Cardiac muscle cell (in vitro differentiated cells and primary cell): ENCODE measurements at regions not wholly inside any gene's neighbourhood (a gene's known extent, or its start where the extent isn't known, plus 50 kb on each side); places are given as distances from the start of the nearest gene placed in this dataset.

Experiments used
- DNase-seq, 2 donors: peaks; one replicate each; pipeline versions ENCODE4 v3.0.0 to v3.0.0-alpha.2; 2010 to 2017; ENCODE audit warnings: low read depth in 1 of 2, low spot score in 1 of 2
- H3K27ac ChIP-seq: fragments of 200-600 bp; sonication (generic); 2 replicates; pipeline ENCODE4 v1.5.1; 2016
- H3K27me3 ChIP-seq: fragments of 200-600 bp; sonication (generic); 2 replicates; pipeline ENCODE4 v1.6.0; 2016; ENCODE audit warnings: control low read depth
- H3K36me3 ChIP-seq: fragments of 200-600 bp; sonication (generic); 2 replicates; pipeline ENCODE4 v1.5.1; 2016; ENCODE audit warnings: control low read depth
- H3K4me1 ChIP-seq: fragments of 200-600 bp; sonication (generic); 2 replicates; pipeline ENCODE4 v1.8.1; 2017; ENCODE audit warnings: low read depth, mild to moderate bottlenecking, mixed run types
- H3K4me3 ChIP-seq: fragments of 200-600 bp; sonication (generic); 2 replicates; pipeline ENCODE4 v1.5.1; 2016; ENCODE audit warnings: mild to moderate bottlenecking
- H3K9me3 ChIP-seq: fragments of 200-600 bp; sonication (generic); 2 replicates; pipeline ENCODE4 v1.5.1; 2017; ENCODE audit warnings: low read depth, mild to moderate bottlenecking, control low read depth
- TF ChIP-seq, protein P1 (sequence below): IDR thresholded peaks from 2 replicates; pipeline ENCODE4 v1.5.1; 2012; ENCODE audit warnings: low read depth, mild to moderate bottlenecking, low read length

DNA sequence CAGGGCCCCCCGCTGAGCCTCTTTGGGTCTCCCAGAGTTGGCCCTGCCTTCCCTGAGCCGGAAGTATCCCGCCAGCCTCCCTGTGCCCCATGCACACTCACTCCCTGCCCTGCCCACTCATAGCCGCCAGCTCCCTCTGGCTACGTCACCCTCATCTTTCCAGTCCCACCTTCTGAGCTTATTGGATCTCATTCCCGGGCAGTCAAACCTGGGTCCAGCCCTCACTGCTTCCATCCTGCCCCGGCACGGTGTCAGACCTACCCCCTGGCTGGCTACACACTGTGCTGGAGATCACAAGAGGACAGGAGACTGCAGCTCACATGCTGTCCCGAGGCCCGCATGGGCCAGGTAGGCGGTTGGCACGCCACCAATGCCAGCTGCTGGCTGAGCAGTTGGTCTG, 147.2 kb downstream of the ASB1 start:
- no peaks in the 10 kb centered on the region for H3K4me1 ChIP-seq
- no peaks in the 10 kb centered on the region for H3K36me3 ChIP-seq
- TF ChIP-seq, protein P1, sequence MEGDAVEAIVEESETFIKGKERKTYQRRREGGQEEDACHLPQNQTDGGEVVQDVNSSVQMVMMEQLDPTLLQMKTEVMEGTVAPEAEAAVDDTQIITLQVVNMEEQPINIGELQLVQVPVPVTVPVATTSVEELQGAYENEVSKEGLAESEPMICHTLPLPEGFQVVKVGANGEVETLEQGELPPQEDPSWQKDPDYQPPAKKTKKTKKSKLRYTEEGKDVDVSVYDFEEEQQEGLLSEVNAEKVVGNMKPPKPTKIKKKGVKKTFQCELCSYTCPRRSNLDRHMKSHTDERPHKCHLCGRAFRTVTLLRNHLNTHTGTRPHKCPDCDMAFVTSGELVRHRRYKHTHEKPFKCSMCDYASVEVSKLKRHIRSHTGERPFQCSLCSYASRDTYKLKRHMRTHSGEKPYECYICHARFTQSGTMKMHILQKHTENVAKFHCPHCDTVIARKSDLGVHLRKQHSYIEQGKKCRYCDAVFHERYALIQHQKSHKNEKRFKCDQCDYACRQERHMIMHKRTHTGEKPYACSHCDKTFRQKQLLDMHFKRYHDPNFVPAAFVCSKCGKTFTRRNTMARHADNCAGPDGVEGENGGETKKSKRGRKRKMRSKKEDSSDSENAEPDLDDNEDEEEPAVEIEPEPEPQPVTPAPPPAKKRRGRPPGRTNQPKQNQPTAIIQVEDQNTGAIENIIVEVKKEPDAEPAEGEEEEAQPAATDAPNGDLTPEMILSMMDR = no peak
- H3K9me3 ChIP-seq = no peaks in the 10 kb centered on the region
- no peak for DNase-seq
- H3K4me3 ChIP-seq = no peak overlapping the region
- no peaks in the 10 kb centered on the region for H3K27me3 ChIP-seq
- no peak overlapping the region for H3K27ac ChIP-seq

DNA sequence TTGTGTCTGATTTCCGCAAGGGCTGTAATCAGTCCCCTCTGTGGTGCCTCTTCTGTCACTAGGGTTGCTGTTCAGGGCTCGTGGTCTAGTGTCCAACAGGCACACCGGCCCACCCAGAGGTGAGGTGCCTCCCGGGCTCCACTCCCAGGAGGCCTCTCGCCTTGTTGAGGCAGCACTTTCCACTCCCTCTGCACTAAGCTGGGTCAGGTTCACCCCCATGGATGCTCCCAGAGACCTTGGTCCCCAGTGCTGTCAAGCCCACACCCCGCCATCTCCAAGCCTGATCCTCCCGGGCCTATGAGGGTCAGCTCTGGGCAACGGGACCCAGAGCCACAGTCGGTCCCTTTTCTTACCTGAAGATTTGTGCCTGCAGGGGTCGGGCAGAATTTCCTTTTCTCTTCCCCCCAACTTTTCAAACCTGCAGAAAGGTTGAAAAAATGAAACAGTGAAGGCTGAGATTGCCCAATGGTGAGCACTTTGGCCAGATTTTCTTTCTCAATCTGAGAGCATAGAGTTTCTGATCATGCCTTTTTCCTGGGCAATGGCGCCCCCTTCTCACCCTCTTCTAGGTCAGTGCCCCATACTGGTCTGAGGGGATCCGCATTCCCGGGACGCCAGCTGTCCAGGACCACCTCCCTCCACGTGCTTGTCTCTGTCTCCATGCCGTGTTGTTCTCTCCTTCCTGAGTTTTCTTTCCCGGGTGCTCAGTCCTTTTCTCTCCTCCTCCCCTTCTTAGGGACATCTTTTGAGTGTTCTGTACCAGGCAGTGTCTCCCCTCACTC, 148.0 kb downstream of the ASB1 start:
- no peaks in the 10 kb centered on the region for H3K36me3 ChIP-seq
- H3K27me3 ChIP-seq = no peaks in the 10 kb centered on the region
- H3K27ac ChIP-seq = no peak overlapping the region
- DNase-seq = no peak
- TF ChIP-seq, protein P1 = no peak
- no peaks in the 10 kb centered on the region for H3K4me1 ChIP-seq
- no peaks in the 10 kb centered on the region for H3K9me3 ChIP-seq
- no peak overlapping the region for H3K4me3 ChIP-seq

DNA sequence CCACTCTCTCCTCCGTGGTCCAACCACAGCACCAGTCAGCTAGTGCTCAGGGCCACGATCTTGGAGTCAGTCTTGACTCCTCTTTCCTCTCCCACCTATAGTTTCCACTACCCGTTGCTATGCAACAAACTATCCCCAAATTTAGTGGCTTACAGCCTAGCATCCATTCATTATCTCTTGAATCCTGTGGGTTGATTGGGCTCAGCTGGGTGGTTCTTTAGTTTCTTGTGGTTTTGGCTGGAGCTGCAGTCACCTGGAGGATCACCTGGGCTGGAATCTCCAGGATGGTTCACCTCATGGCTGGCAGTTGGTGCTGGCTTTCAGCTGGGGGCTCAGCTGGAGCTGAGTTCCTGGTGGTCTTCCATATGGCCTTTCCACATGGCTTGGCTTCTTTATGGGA, 149.9 kb downstream of the ASB1 start:
- Histone ChIP-seq H3K4me3 (no peak overlapping the region), H3K4me1 (no peaks in the 10 kb centered on the region), H3K27me3 (no peaks in the 10 kb centered on the region), H3K9me3 (no peaks in the 10 kb centered on the region), H3K36me3 (no peaks in the 10 kb centered on the region), H3K27ac (no peak overlapping the region)
- no peak for DNase-seq
- TF ChIP-seq, protein P1 = no peak

DNA sequence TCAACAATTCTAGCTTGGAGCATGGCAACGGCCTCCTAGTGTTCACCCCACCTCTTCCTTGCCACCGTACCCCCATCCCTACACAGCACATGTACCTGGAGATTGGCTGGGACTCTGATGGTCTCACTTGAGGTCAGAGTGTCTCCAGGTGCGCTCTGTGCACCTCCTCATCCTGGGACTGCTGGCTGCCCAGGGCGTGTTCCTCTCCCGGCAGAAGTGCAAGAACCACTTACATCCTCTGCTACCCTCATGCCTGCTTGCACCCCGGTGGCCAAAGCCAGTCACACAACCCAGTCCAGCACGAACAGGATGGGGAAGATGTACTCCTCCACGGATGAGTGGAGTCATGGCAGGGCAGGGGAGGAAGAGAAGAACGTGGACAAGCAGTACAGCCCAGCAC, 151.5 kb downstream of the ASB1 start:
- no peaks in the 10 kb centered on the region for H3K9me3 ChIP-seq
- no peak for DNase-seq
- no peaks in the 10 kb centered on the region for H3K36me3 ChIP-seq
- TF ChIP-seq, protein P1 = no peak
- H3K4me1 ChIP-seq = no peaks in the 10 kb centered on the region
- H3K27ac ChIP-seq = no peak overlapping the region
- H3K27me3 ChIP-seq = no peaks in the 10 kb centered on the region
- no peak overlapping the region for H3K4me3 ChIP-seq

DNA sequence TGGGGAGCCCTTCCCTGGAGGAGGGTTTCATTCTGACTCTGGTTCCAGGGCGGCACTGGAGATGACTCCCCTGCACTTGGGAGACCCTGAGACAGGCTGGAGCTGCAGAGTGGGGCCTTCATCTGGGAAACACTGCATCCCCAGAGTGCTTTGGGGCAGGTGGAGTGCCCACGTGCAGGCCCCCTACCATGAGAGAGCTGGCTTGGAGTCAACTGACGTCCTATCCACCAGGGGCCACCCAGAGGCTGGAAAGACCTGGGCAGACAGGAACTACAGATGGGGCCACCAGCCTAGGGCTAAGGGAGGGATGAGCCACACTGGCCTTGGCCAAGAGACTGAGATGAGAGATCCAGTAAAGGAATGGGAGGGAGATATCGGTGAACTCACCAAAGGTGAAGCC, 153.8 kb downstream of the ASB1 start:
- Histone ChIP-seq H3K9me3 (no peaks in the 10 kb centered on the region), H3K36me3 (no peaks in the 10 kb centered on the region), H3K27ac (no peak overlapping the region), H3K4me1 (no peaks in the 10 kb centered on the region), H3K4me3 (no peak overlapping the region), H3K27me3 (no peaks in the 10 kb centered on the region)
- TF ChIP-seq, protein P1 = no peak
- DNase-seq = no peak
